Transverse colon (tissue), 3 donors: ENCODE measurements at regions not wholly inside any gene's neighbourhood (a gene's known extent, or its start where the extent isn't known, plus 50 kb on each side); places are given as distances from the start of the nearest gene placed in this dataset.

Experiments
- EP300 ChIP-seq: sonication (generic); formaldehyde crosslinking; IDR thresholded peaks from one replicate; pipeline ENCODE4 v1.6.1; 2017; ENCODE audit warnings: antibody characterized with exemption, low read depth
- POLR2A ChIP-seq: fragments of 450-650 bp; IDR thresholded peaks from one replicate; pipeline ENCODE4 v1.6.1; 2016; ENCODE audit warnings: antibody characterized with exemption, mild to moderate bottlenecking, moderate library complexity
- TF ChIP-seq, protein P1 (sequence below), 5 experiments: fragments of 200-600 bp in 3 of 5; fragments of 450-650 bp in 2 of 5; sonication (generic) in 3 of 5; IDR thresholded peaks; 1 replicate in 2 of 5; 2 replicates in 3 of 5; pipeline ENCODE4 v1.5.1; 2016 to 2017; ENCODE audit warnings: antibody characterized with exemption in 5 of 5, inconsistent platforms in 3 of 5, mild to moderate bottlenecking in 2 of 5, moderate library complexity in 1 of 5

GRCh38 chr20:24064092-24064491, 75.5 kb upstream of the GGTLC1 start:
- TF ChIP-seq, protein P1, sequence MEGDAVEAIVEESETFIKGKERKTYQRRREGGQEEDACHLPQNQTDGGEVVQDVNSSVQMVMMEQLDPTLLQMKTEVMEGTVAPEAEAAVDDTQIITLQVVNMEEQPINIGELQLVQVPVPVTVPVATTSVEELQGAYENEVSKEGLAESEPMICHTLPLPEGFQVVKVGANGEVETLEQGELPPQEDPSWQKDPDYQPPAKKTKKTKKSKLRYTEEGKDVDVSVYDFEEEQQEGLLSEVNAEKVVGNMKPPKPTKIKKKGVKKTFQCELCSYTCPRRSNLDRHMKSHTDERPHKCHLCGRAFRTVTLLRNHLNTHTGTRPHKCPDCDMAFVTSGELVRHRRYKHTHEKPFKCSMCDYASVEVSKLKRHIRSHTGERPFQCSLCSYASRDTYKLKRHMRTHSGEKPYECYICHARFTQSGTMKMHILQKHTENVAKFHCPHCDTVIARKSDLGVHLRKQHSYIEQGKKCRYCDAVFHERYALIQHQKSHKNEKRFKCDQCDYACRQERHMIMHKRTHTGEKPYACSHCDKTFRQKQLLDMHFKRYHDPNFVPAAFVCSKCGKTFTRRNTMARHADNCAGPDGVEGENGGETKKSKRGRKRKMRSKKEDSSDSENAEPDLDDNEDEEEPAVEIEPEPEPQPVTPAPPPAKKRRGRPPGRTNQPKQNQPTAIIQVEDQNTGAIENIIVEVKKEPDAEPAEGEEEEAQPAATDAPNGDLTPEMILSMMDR (IDR thresholded peaks at IDR 0.05), result no peak
- no peak for TF ChIP-seq EP300
- TF ChIP-seq POLR2A, result no peak
